HEK293T (cell line): ENCODE measurements at regions not wholly inside any gene's neighbourhood (a gene's known extent, or its start where the extent isn't known, plus 50 kb on each side); places are given as distances from the start of the nearest gene placed in this dataset.

Experiments used
- CTCF ChIA-PET: fragments of 350-600 bp; formaldehyde crosslinking; extraction: SDS; loops from one replicate; lab custom pipeline; 2021; ENCODE audit warnings: antibody characterized with exemption, inconsistent platforms; lab: Yijun Ruan, JAX
- POLR2A ChIA-PET: fragments of 350-600 bp; formaldehyde crosslinking; extraction: SDS; loops from one replicate; lab custom pipeline; 2020; ENCODE audit warnings: antibody characterized with exemption, inconsistent platforms; lab: Yijun Ruan, JAX
- DNase-seq: peaks from one replicate; pipeline ENCODE4 v3.0.0; 2012; ENCODE audit warnings: mixed read lengths; ENCODE audit errors: extremely low spot score
- ARNT ChIP-seq: fragments of 450-650 bp; IDR thresholded peaks from 2 replicates; pipeline ENCODE4 v1.6.1; 2017; ENCODE audit warnings: mild to moderate bottlenecking
- BHLHE40 ChIP-seq: fragments of 450-650 bp; IDR thresholded peaks from 2 replicates; pipeline ENCODE4 v1.6.1; 2016; ENCODE audit warnings: mild to moderate bottlenecking, moderate library complexity, borderline replicate concordance
- CTBP1 ChIP-seq: fragments of 450-650 bp; IDR thresholded peaks from 2 replicates; pipeline ENCODE4 v1.6.1; 2016; ENCODE audit warnings: borderline replicate concordance
- ELF4 ChIP-seq: fragments of 450-650 bp; IDR thresholded peaks from 2 replicates; pipeline ENCODE4 v1.6.1; 2017; ENCODE audit warnings: antibody characterized with exemption
- FOXA1 ChIP-seq: fragments of 450-650 bp; IDR thresholded peaks from 2 replicates; pipeline ENCODE4 v1.6.1; 2016; ENCODE audit warnings: mild to moderate bottlenecking
- FOXK2 ChIP-seq: fragments of 450-650 bp; IDR thresholded peaks from 2 replicates; pipeline ENCODE4 v1.6.1; 2016; ENCODE audit warnings: mild to moderate bottlenecking
- FOXM1 ChIP-seq: fragments of 450-650 bp; IDR thresholded peaks from 2 replicates; pipeline ENCODE4 v1.6.1; 2017; ENCODE audit warnings: mild to moderate bottlenecking, borderline replicate concordance
- HDGF ChIP-seq: fragments of 450-650 bp; IDR thresholded peaks from 2 replicates; pipeline ENCODE4 v1.6.1; 2017; ENCODE audit warnings: antibody characterized with exemption, borderline replicate concordance
- L3MBTL2 ChIP-seq: fragments of 450-650 bp; conservative IDR thresholded peaks from 2 replicates; pipeline ENCODE4 v1.6.1; 2016; ENCODE audit warnings: mild to moderate bottlenecking
- LEF1 ChIP-seq: fragments of 450-650 bp; IDR thresholded peaks from 2 replicates; pipeline ENCODE4 v1.6.1; 2017; ENCODE audit warnings: mild to moderate bottlenecking, borderline replicate concordance
- NFRKB ChIP-seq: fragments of 450-650 bp; IDR thresholded peaks from 2 replicates; pipeline ENCODE4 v1.6.1; 2016; ENCODE audit warnings: mild to moderate bottlenecking, moderate library complexity
- PKNOX1 ChIP-seq: fragments of 450-650 bp; IDR thresholded peaks from 2 replicates; pipeline ENCODE4 v1.6.1; 2016
- SP1 ChIP-seq: fragments of 450-650 bp; IDR thresholded peaks from 2 replicates; pipeline ENCODE4 v1.6.1; 2017
- SUZ12 ChIP-seq: fragments of 450-650 bp; IDR thresholded peaks from 2 replicates; pipeline ENCODE4 v1.6.1; 2016; ENCODE audit warnings: mild to moderate bottlenecking
- TARDBP ChIP-seq: fragments of 450-650 bp; IDR thresholded peaks from 2 replicates; pipeline ENCODE4 v1.6.1; 2016
- ZNF384 ChIP-seq: fragments of 450-650 bp; IDR thresholded peaks from 2 replicates; pipeline ENCODE4 v1.6.1; 2016

GRCh38 chr14:29355846-29356245 lies 571.8 kb downstream of the PRKD1 start:
- no peak for DNase-seq
- CTCF ChIA-PET = no interaction called here
- POLR2A ChIA-PET = no interaction called here
- TF ChIP-seq FOXM1 (no peak), NFRKB (no peak), HDGF (no peak), ZNF384 (no peak), FOXA1 (no peak), FOXK2 (no peak), PKNOX1 (no peak), CTBP1 (no peak), SUZ12 (no peak), SP1 (no peak), LEF1 (no peak), BHLHE40 (no peak), TARDBP (no peak), ELF4 (no peak), L3MBTL2 (no peak), ARNT (no peak)

- CTCF ChIA-PET = no interaction called here
- no peak for DNase-seq
- POLR2A ChIA-PET = no interaction called here
- TF ChIP-seq PKNOX1 (no peak), SUZ12 (no peak), ZNF384 (no peak), ELF4 (no peak), SP1 (no peak), L3MBTL2 (no peak), FOXK2 (no peak), LEF1 (no peak), NFRKB (no peak), HDGF (no peak), BHLHE40 (no peak), TARDBP (no peak), FOXA1 (no peak), CTBP1 (no peak)
These were observed 567.0 kb downstream of the PRKD1 start for GRCh38 chr14:29360656-29361055.

- CTCF ChIA-PET = no interaction called here
- no peak for TF ChIP-seq BHLHE40
- no peak for TF ChIP-seq ELF4
- TF ChIP-seq TARDBP = no peak
- no peak for TF ChIP-seq HDGF
- TF ChIP-seq FOXM1 = no peak
- TF ChIP-seq SP1 = no peak
- TF ChIP-seq FOXA1 = no peak
- no peak for TF ChIP-seq SUZ12
- TF ChIP-seq ARNT = no peak
- no peak for TF ChIP-seq LEF1
- TF ChIP-seq PKNOX1 = no peak
- no peak for TF ChIP-seq FOXK2
- no peak for TF ChIP-seq NFRKB
- TF ChIP-seq CTBP1 = no peak
- no peak for TF ChIP-seq ZNF384
- no peak for TF ChIP-seq L3MBTL2
- DNase-seq = no peak
- POLR2A ChIA-PET = no interaction called here
These were observed 557.6 kb downstream of the PRKD1 start for GRCh38 chr14:29370024-29370423.

GRCh38 chr14:29376237-29376636 lies 551.4 kb downstream of the PRKD1 start:
- CTCF ChIA-PET = no interaction called here
- no peak for TF ChIP-seq SUZ12
- TF ChIP-seq TARDBP = no peak
- TF ChIP-seq SP1 = no peak
- TF ChIP-seq CTBP1 = no peak
- TF ChIP-seq PKNOX1 = no peak
- TF ChIP-seq NFRKB = no peak
- no peak for TF ChIP-seq ARNT
- TF ChIP-seq HDGF = no peak
- no peak for TF ChIP-seq FOXM1
- TF ChIP-seq ELF4 = no peak
- no peak for TF ChIP-seq L3MBTL2
- no peak for TF ChIP-seq FOXA1
- TF ChIP-seq ZNF384 = no peak
- DNase-seq = no peak
- POLR2A ChIA-PET = no interaction called here

GRCh38 chr14:29380826-29381225 lies 546.8 kb downstream of the PRKD1 start:
- no peak for DNase-seq
- ChIA-PET POLR2A (no interaction called here), CTCF (no interaction called here)
- TF ChIP-seq TARDBP = no peak
- no peak for TF ChIP-seq ZNF384
- TF ChIP-seq FOXK2 = no peak
- TF ChIP-seq ELF4 = no peak
- TF ChIP-seq SUZ12 = no peak
- no peak for TF ChIP-seq LEF1
- TF ChIP-seq FOXA1 = no peak
- no peak for TF ChIP-seq HDGF
- no peak for TF ChIP-seq L3MBTL2
- TF ChIP-seq PKNOX1 = no peak
- TF ChIP-seq BHLHE40 = no peak
- no peak for TF ChIP-seq ARNT
- no peak for TF ChIP-seq SP1
- TF ChIP-seq NFRKB = no peak
